Immature natural killer cell (primary cell): ENCODE measurements at regions not wholly inside any gene's neighbourhood (a gene's known extent, or its start where the extent isn't known, plus 50 kb on each side); places are given as distances from the start of the nearest gene placed in this dataset.

ENCODE experiments used
- DNase-seq, 3 donors: peaks; one replicate each; pipeline ENCODE4 v3.0.0; 2022; ENCODE audit warnings: mixed read lengths in 1 of 3
- H3K27ac Mint-ChIP-seq, 6 donors: one replicate each; pipeline ENCODE4 v1.8.0; 2020; ENCODE audit warnings: mixed read lengths in 6 of 6, mild to moderate bottlenecking in 5 of 6, inconsistent platforms in 4 of 6, moderate library complexity in 3 of 6
- H3K27me3 Mint-ChIP-seq, 3 donors: one replicate each; pipeline ENCODE4 v1.8.0; 2020 to 2021; ENCODE audit warnings: low read depth in 3 of 3, mild to moderate bottlenecking in 3 of 3, mixed read lengths in 3 of 3, moderate library complexity in 3 of 3, inconsistent platforms in 1 of 3
- H3K36me3 Mint-ChIP-seq, 3 donors: one replicate each; pipeline ENCODE4 v1.8.0; 2020; ENCODE audit warnings: mixed read lengths in 3 of 3, inconsistent platforms in 2 of 3, mild to moderate bottlenecking in 2 of 3
- H3K4me1 Mint-ChIP-seq, 2 donors: one replicate each; pipeline ENCODE4 v1.8.0; 2020; ENCODE audit warnings: inconsistent platforms in 2 of 2, mild to moderate bottlenecking in 2 of 2, mixed read lengths in 2 of 2, moderate library complexity in 1 of 2
- H3K4me3 Mint-ChIP-seq, 5 donors: one replicate each; pipeline ENCODE4 v1.8.0; 2020; ENCODE audit warnings: mild to moderate bottlenecking in 5 of 5, mixed read lengths in 5 of 5, inconsistent platforms in 3 of 5, moderate library complexity in 3 of 5
- H3K9me3 Mint-ChIP-seq, 6 donors: one replicate each; pipeline ENCODE4 v1.8.0; 2020; ENCODE audit warnings: mild to moderate bottlenecking in 6 of 6, mixed read lengths in 6 of 6, inconsistent platforms in 4 of 6, moderate library complexity in 3 of 6

GRCh38 chr9:126270556-126270955 lies 56.1 kb upstream of the MVB12B start:
- Mint-ChIP-seq H3K36me3 (peaks cover 0 to 3% (median 0%) of the 10 kb centered on the region in 3 donors), H3K27me3 (peaks cover 3 to 9% (median 4%) of the 10 kb centered on the region in 3 donors), H3K27ac (no peak overlapping the region), H3K9me3 (peaks cover 0 to 2% (median 0%) of the 10 kb centered on the region in 6 donors), H3K4me3 (no peak overlapping the region), H3K4me1 (no peaks in the 10 kb centered on the region)
- no peak for DNase-seq

GRCh38 chr9:126275386-126276001 lies 51.1 kb upstream of the MVB12B start:
- Mint-ChIP-seq H3K27me3 (peaks cover 3 to 18% (median 10%) of the 10 kb centered on the region in 3 donors), H3K27ac (no peak overlapping the region), H3K4me1 (no peaks in the 10 kb centered on the region), H3K9me3 (peaks cover 0 to 2% (median 0%) of the 10 kb centered on the region in 6 donors), H3K36me3 (peaks cover 0 to 3% (median 0%) of the 10 kb centered on the region in 3 donors), H3K4me3 (no peak overlapping the region)
- no peak for DNase-seq

- H3K27ac Mint-ChIP-seq = no peak overlapping the region
- no peak overlapping the region for H3K4me3 Mint-ChIP-seq
- peaks cover 0 to 2% (median 0%) of the 10 kb centered on the region in 6 donors for H3K9me3 Mint-ChIP-seq
- DNase-seq = no peak
- peaks cover 0 to 3% (median 0%) of the 10 kb centered on the region in 3 donors for H3K36me3 Mint-ChIP-seq
- H3K4me1 Mint-ChIP-seq = no peaks in the 10 kb centered on the region
- peaks cover 3 to 20% (median 11%) of the 10 kb centered on the region in 3 donors for H3K27me3 Mint-ChIP-seq
These were observed 50.4 kb upstream of the MVB12B start for GRCh38 chr9:126276056-126276728.
